Upper lobe of right lung (tissue), 1 donor: ENCODE measurements at regions not wholly inside any gene's neighbourhood (a gene's known extent, or its start where the extent isn't known, plus 50 kb on each side); places are given as distances from the start of the nearest gene placed in this dataset. TPM values are rescaled to one million over a fixed set of nuclear protein-coding genes. Genes with fewer than 3 reads are reported as not detected.

Experiments used
- ATAC-seq: fragments of 200-7000 bp; cut with Tn5 transposase; one replicate; pipeline ENCODE4 v1.9.1; 2020; ENCODE audit warnings: mild to moderate bottlenecking, moderate library complexity
- DNase-seq: peaks from one replicate; pipeline ENCODE4 v3.0.0-alpha.2; 2020
- H3K27ac ChIP-seq: fragments of 200-600 bp; one replicate; pipeline ENCODE4 v1.8.0; 2022
- H3K27me3 ChIP-seq: fragments of 200-600 bp; one replicate; pipeline ENCODE4 v1.8.0; 2022; ENCODE audit warnings: mild to moderate bottlenecking
- H3K36me3 ChIP-seq: fragments of 200-600 bp; one replicate; pipeline ENCODE4 v1.8.0; 2022
- H3K4me1 ChIP-seq: fragments of 200-600 bp; one replicate; pipeline ENCODE4 v1.8.0; 2022
- H3K4me3 ChIP-seq: fragments of 200-600 bp; one replicate; pipeline ENCODE4 v1.8.0; 2022; ENCODE audit warnings: mild to moderate bottlenecking
- H3K9me3 ChIP-seq: fragments of 200-600 bp; one replicate; pipeline ENCODE4 v1.8.0; 2022
- CTCF ChIP-seq: fragments of 200-600 bp; IDR thresholded peaks from one replicate; pipeline ENCODE4 v1.8.0; 2022; ENCODE audit warnings: antibody characterized with exemption
- intact Hi-C: fragments of 100-400 bp; cut with DNase I; formaldehyde crosslinking; loops from one replicate; pipeline ENCODE4 v1.11.0; 2022
- microRNA-seq: library from miRNA; unstranded; fragments of <30 nt; microRNA quantifications from one replicate; pipeline ENCODE4 v1.2.0, GENCODE V29; 2020; ENCODE audit warnings: borderline microRNAs expressed
- donor health status: DM: no; HTN: yes; CAD: no; lungs with severe emphysema.

GRCh38 chr12:66025477-66025876, 105.1 kb downstream of the LLPH start:
- Histone ChIP-seq H3K27me3 (no peaks in the 10 kb centered on the region), H3K9me3 (no peaks in the 10 kb centered on the region), H3K36me3 (no peaks in the 10 kb centered on the region), H3K4me3 (no peak overlapping the region), H3K4me1 (no peaks in the 10 kb centered on the region), H3K27ac (no peak overlapping the region)
- no peak for ATAC-seq
- intact Hi-C loops: no loop called here
- no peak for TF ChIP-seq CTCF
- DNase-seq: no peak

GRCh38 chr12:66024949-66025348, 105.6 kb downstream of the LLPH start:
- ATAC-seq (no peak), DNase-seq (no peak)

GRCh38 chr12:66020481-66020880, 110.1 kb downstream of the LLPH start:
- Histone ChIP-seq H3K27me3 (no peaks in the 10 kb centered on the region), H3K36me3 (no peaks in the 10 kb centered on the region), H3K27ac (no peak overlapping the region), H3K4me1 (no peaks in the 10 kb centered on the region), H3K9me3 (no peaks in the 10 kb centered on the region), H3K4me3 (no peak overlapping the region)
- no peak for TF ChIP-seq CTCF
- ATAC-seq (no peak), DNase-seq (no peak)
- intact Hi-C loops: no loop called here

More at GRCh38 chr12:66024949-66025348, 105.6 kb downstream of the LLPH start:
- H3K4me3 ChIP-seq: no peak overlapping the region
- H3K4me1 ChIP-seq: no peaks in the 10 kb centered on the region
- no peaks in the 10 kb centered on the region for H3K9me3 ChIP-seq
- H3K36me3 ChIP-seq: no peaks in the 10 kb centered on the region
- no peaks in the 10 kb centered on the region for H3K27me3 ChIP-seq
- TF ChIP-seq CTCF: no peak
- intact Hi-C loops: no loop called here
- H3K27ac ChIP-seq: no peak overlapping the region

- no peak for TF ChIP-seq CTCF
- Histone ChIP-seq H3K9me3 (no peaks in the 10 kb centered on the region), H3K4me1 (no peaks in the 10 kb centered on the region), H3K27me3 (no peaks in the 10 kb centered on the region), H3K36me3 (no peaks in the 10 kb centered on the region), H3K4me3 (no peak overlapping the region), H3K27ac (no peak overlapping the region)
- DNase-seq (no peak), ATAC-seq (no peak)
- intact Hi-C loops: no loop called here
Measured at GRCh38 chr12:66017736-66018135, 112.8 kb downstream of the LLPH start.

Small RNAs in the stretch of these regions (microRNA-seq; reads per million reads assigned to microRNA genes)
- not detected for gene MIR6074
